ENCODE measurements at regions not wholly inside any gene's neighbourhood (a gene's known extent, or its start where the extent isn't known, plus 50 kb on each side); places are given as distances from the start of the nearest gene placed in this dataset.

DNA sequence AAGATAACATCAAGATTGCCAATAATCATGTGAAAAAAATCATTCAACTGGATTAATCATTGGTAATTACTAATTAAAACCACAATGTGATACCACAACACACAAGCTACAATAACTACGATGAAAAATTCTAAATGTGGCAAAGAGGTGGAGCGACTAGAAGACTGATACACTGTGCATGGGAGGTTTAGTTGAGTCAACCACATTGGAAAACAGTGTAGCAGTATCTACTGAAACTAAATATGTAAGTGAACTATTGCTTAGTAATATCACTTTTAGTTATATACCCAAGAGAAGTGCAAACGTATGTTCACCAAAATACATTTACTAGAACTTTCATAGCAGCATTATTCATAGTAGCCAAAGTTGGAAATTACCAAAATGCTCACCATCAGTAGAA is 359.9 kb downstream of the ETS1 start:
- TF ChIP-seq POLR2A (IDR thresholded peaks at IDR 0.05) (no peak), POLR2AphosphoS5 (IDR thresholded peaks at IDR 0.05) (no peak)
- TF ChIP-seq, protein P1, sequence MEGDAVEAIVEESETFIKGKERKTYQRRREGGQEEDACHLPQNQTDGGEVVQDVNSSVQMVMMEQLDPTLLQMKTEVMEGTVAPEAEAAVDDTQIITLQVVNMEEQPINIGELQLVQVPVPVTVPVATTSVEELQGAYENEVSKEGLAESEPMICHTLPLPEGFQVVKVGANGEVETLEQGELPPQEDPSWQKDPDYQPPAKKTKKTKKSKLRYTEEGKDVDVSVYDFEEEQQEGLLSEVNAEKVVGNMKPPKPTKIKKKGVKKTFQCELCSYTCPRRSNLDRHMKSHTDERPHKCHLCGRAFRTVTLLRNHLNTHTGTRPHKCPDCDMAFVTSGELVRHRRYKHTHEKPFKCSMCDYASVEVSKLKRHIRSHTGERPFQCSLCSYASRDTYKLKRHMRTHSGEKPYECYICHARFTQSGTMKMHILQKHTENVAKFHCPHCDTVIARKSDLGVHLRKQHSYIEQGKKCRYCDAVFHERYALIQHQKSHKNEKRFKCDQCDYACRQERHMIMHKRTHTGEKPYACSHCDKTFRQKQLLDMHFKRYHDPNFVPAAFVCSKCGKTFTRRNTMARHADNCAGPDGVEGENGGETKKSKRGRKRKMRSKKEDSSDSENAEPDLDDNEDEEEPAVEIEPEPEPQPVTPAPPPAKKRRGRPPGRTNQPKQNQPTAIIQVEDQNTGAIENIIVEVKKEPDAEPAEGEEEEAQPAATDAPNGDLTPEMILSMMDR (IDR thresholded peaks at IDR 0.05), result no peak

Measured in prostate gland (tissue), 2 donors.